ENCODE measurements at regions not wholly inside any gene's neighbourhood (a gene's known extent, or its start where the extent isn't known, plus 50 kb on each side); places are given as distances from the start of the nearest gene placed in this dataset.
A peak's percentile ranks its signal among the peaks of the same experiment; 100 is the strongest.

DNA sequence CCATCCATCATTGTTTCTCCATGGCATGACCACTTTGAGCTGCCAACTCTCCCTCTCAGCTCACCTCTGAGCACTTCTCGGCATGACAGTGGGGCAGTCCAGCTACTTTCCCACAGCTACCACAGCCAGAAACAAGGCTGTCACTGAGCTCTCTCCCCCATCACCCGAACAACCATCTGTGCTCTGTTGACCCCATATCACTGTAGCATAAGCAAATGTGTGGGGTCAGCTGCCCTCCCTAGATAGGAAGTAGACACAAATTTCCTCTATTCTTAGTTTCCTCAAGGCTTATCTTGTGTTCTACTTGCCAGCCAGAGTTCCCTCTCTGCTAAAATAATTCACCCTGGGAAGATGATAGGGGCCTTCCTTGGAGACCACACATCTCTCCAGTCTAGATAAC lies 82.6 kb upstream of the FUT8 start:
- DNase-seq = peak; percentile 34

DNA sequence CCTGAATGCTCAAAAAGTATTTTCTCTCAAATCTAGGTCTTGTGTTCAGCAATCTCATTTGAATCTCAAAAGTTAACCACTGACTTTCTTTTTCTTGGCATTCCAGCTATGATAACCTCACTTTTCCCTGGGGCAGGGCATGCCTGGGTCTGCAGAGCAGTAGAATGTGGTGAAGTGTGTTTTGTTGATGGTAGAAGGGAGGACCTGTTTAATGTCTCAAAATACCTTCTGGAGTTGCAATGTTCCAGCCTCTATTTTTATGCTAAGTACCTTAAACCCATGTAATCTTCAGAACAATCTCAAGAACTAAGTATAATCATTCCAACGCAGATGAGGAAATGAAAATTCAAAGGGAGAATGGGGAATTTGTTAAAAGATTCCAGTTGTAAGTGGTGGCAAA lies 82.1 kb upstream of the FUT8 start:
- DNase-seq = no peak

DNA sequence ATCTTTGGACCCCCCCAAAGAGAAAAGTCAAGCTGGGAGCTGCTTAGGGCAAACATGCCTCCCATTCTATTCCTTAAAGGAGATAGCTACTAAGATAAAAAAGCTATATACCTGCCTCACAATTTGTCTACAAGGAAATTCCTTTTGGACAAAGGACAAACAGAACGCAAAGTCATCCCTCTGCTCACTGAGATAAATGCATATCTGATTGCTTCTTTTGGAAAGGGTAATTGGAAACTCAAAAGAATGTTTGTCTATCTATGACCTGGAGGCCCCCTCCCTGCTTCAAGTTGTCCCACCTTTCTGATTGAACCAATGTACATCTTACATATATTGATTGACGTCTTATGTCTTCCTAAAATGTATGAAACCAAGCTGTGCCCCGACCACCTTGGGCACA lies 80.9 kb upstream of the FUT8 start:
- DNase-seq = no peak

GRCh38 chr14:65332141-65332871 lies 80.2 kb upstream of the FUT8 start:
- DNase-seq = no peak

GRCh38 chr14:65333943-65334687 lies 78.4 kb upstream of the FUT8 start:
- no peak for DNase-seq

DNA sequence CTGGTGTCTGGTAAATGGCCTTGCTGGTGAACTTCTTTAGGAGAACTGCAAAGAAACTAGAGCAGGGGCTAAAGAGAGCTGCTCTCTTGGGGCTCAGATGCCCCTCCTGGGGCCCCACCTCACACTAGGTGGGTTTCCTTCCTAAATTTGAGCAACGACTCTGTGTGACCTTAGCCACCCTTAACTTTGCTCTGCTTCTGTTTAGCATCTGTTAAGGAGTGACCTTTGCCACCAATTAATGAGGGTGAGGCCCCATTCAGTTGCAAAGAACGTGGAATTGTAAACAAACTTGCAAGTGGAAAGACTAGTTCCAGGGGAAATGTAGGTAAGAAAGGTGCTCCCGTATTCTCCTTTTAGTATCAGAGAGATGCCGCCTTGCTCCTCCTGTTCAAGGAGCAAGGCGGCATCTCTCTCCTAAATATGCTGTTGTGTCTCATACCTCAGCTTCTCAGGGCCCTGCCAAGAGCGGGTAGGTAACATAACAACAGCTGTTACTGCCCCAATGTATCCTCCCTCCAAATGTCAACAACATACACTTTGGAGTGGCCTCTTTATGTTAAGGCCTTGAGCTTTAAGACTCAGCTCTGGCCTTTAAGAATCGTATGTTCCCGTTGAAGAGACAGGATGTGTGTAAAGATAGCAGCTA lies 77.6 kb upstream of the FUT8 start:
- DNase-seq = no peak

- DNase-seq = no peak
These were observed 77.1 kb upstream of the FUT8 start for GRCh38 chr14:65335411-65335947.

GRCh38 chr14:65336191-65336591 lies 76.3 kb upstream of the FUT8 start:
- no peak for DNase-seq

- no peak for DNase-seq
These were observed 72.7 kb upstream of the FUT8 start for GRCh38 chr14:65339866-65340265.

DNA sequence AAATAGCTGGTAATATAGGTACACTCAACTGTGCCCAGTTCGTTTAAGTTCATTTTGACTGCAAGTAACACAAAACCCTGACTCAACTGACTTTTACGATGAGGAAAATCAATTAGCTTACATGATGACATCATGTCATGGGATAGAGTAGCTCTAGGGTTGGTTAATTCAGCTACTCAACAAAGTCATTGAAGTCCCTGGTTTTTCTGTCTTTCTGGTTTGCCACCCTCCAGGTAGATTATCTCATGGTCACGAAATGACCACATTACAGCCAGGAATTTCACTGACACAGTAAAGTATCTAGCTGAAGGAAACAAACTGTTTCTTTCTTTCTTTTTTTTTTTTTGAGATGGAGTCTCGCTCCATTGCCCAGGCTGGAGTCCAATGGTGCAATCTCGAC lies 68.5 kb upstream of the FUT8 start:
- no peak for DNase-seq

DNA sequence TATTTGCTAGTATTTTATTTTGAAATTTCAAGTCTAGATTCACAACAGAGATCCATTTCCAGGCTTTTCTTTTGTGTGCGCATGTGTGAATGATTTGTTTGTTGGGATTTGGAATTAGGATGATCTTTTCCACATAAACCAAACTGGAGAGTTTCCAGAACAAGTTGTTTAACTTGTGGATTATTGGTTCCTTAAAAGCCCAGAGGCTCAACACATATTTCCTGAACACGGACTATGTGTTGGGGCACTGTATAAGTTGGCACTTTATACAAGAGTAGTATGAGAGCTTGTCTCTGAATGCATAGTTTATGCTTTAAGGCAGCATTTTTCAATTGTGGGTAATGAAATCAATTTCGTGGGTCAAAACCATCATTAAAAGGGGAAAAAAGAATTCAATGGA lies 67.3 kb upstream of the FUT8 start:
- DNase-seq = no peak

- DNase-seq = no peak
These were observed 66.1 kb upstream of the FUT8 start for GRCh38 chr14:65346474-65346873.

GRCh38 chr14:65346895-65347294 lies 65.6 kb upstream of the FUT8 start:
- DNase-seq = no peak

DNA sequence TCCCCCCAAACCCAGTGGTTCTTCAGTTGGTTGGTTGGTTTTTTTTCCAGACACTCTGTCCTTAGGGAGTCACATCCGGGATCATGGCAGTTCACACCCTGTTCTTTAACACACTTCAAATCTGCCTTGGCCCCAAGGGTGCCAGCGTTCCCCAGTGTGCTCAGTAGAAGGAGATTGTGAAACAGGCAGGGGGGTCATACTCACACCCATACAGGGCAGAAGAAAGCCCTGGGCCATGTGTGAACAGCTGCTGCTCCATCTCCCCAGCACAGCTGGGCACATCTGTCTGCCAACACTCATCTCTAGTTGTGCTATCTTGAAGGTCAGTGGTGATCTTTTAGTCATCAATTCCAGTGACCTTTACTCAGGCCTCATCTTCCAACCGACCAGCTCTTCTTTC lies 64.4 kb upstream of the FUT8 start:
- DNase-seq = no peak

- DNase-seq = no peak
These were observed 63.4 kb upstream of the FUT8 start for GRCh38 chr14:65349100-65349499.

DNA sequence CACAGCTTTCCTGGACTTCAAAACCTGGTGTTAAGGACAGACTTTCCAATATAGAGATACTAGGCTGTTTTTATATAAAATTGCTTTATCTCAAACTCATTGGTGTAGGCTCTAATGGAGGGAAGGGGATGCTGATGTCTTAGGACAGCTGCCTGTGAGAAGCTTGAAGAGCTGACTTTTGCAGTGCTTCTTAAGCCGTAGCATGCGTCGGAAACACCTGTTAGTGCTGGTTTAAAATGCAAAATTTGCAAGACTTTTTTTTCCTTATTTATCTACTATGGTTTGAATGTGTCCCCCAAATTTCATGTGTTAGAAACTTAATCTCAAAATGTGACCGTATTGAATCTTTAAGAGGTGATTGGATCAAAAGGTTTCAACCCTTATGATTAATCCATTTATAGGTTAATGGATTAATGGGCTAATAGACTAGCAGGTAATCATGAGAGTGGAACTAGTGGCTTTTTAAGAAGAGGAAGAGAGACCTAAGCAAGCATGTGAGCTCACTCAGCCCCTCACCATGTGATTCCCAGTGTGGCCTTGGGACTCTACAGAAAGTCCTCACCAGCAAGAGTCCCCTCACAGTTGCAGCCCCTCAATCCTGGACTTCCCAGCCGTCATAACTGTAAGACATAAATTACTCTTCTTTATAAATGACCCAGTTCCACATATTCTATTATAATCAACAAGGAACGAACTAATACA lies 60.9 kb upstream of the FUT8 start:
- DNase-seq = no peak

- DNase-seq = no peak
These were observed 59.5 kb upstream of the FUT8 start for GRCh38 chr14:65352964-65353530.

DNA sequence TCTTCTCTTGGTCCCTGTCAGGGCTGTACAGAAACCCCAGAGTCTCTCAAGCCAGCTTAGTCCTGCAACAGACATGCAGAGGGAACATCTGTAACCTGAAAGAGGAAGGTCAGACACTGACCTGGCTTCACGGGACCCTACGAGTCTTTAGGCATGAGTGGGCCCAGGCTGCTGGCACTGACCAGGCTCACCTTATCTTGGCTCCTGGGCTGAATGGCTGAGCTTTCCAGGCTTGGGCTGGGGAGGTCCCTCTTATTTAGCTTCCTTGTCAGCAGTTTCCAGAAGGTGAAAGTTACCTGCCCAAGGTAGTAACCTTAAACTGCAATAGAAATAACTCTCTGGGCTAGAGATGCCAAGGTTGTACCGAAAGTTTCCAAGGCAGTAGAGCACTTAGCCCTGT lies 58.4 kb upstream of the FUT8 start:
- DNase-seq = no peak

DNA sequence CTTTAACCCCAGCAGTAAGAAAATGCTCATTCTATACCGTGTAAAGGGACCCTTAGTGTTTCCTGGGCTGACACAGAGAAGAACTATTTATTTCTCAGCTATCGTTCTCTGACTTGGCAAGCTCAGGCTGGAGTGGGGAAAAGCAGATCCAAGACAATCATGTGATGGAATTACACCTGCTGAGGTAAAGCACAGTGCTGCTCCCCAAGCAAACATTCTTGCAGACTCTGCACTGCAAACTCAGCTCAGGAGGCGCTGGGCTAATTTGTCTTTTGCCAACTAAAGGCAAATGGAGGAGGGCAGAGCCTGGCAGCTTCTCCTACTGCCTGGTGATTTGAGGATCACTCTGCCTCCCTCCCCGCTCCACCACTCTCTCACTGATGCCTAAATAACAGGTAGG lies 57.8 kb upstream of the FUT8 start:
- DNase-seq = no peak

DNA sequence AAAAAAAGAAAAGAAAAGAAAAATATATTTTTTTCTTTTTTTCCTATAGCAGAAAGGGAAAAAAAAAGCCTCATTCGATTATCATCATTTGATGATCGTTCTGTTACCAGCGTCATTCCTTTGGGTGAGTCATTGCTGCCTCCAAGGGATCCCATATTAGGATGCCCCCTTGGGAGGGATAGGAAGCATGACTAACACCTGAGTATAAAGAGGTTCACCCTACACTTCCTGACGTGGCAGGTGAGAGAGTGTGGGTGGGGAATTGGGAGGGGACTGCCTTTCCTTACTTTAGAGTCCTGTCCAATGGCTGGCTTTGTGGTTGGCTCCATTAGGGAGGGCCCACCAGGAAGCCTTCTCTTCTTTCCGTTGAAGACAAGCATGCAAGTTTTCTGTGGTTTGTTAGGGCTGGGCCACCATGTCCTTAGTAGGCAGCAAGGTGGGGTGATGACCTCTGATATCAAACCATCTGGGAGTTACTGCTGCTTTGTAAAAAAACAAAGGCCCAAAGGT lies 56.1 kb upstream of the FUT8 start:
- DNase-seq = no peak

- DNase-seq = no peak
These were observed 55.4 kb upstream of the FUT8 start for GRCh38 chr14:65357113-65357512.

DNA sequence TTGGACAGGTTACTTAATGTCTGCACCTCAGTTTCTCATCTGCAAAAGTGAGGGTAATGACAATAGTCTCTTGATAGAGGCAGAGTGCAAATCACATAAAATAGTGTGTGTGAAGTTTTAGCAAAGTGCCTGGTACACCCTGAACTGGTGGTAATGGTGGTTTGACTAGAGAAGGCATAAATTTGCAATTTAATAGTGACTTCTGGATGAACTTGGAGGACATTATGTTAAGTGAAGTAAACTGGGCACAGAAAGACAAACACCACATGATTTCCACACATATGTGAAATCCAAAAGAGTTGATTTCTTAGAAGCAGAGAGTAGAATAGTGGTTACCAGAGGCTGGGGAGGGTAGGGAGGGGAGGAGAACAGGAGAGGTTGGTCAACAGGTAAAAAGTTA lies 54.8 kb upstream of the FUT8 start:
- DNase-seq = no peak

DNA sequence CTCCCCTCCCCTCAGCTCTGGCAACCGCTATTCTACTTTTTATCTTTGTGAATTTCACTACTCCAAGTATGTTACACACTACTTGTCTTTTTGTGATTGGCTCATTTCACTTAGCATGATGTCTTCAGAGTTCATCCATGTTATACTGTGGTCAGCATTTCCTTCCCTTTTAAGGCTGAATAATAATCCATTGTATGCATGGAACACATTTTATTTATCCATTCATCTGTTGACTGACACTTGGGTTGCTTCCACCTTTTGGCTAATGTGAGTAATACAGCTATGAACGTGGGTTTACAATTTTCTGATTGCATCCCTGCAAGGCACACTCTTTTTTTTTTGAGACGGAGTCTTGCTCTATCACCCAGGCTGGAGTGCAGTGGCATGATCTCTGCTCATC lies 53.0 kb upstream of the FUT8 start:
- DNase-seq = no peak
